Mucosa of descending colon (tissue), 3 donors: ENCODE measurements at regions not wholly inside any gene's neighbourhood (a gene's known extent, or its start where the extent isn't known, plus 50 kb on each side); places are given as distances from the start of the nearest gene placed in this dataset.
"Not testable (repeated sequence)": the region's sequence is repeated elsewhere in the genome, so short reads cannot be mapped to it uniquely, and the experiment has no call there.

ENCODE experiments used
- ATAC-seq: fragments of 200-7000 bp; cut with Tn5 transposase; one replicate; pipeline ENCODE4 v1.9.1; 2020; ENCODE audit warnings: mild to moderate bottlenecking, moderate library complexity
- DNase-seq, 3 donors: peaks; one replicate each; pipeline ENCODE4 v3.0.0-alpha.2; 2020
- H3K36me3 ChIP-seq: fragments of 200-600 bp; one replicate; pipeline ENCODE4 v1.8.0; 2021; ENCODE audit warnings: low read depth, mild to moderate bottlenecking
- H3K4me1 ChIP-seq: fragments of 200-600 bp; one replicate; pipeline ENCODE4 v1.8.0; 2021; ENCODE audit warnings: low read depth, mild to moderate bottlenecking
- H3K4me3 ChIP-seq: fragments of 200-600 bp; one replicate; pipeline ENCODE4 v1.8.0; 2021; ENCODE audit warnings: mild to moderate bottlenecking
- H3K9me3 ChIP-seq: fragments of 200-600 bp; one replicate; pipeline ENCODE4 v1.8.0; 2021; ENCODE audit warnings: mild to moderate bottlenecking
- intact Hi-C, 2 donors: fragments of 100-400 bp; cut with DNase I in 1 of 2; cut with micrococcal nuclease in 1 of 2; formaldehyde crosslinking; loops; one replicate each; pipeline versions ENCODE4 v1.11.0 to v1.11.1; 2022; cut with DNase I, micrococcal nuclease
- TF ChIP-seq, protein P1 (sequence below): fragments of 200-600 bp; IDR thresholded peaks from one replicate; pipeline ENCODE4 v1.8.0; 2022; ENCODE audit warnings: antibody characterized with exemption, mild to moderate bottlenecking
- donor health status: DM: no; HTN: no; CAD: no; lungs with moderate emphysema.
- donor health status: DM: no; HTN: no; CAD: no.
- donor health status: DM: no; HTN: yes; CAD: no.

DNA sequence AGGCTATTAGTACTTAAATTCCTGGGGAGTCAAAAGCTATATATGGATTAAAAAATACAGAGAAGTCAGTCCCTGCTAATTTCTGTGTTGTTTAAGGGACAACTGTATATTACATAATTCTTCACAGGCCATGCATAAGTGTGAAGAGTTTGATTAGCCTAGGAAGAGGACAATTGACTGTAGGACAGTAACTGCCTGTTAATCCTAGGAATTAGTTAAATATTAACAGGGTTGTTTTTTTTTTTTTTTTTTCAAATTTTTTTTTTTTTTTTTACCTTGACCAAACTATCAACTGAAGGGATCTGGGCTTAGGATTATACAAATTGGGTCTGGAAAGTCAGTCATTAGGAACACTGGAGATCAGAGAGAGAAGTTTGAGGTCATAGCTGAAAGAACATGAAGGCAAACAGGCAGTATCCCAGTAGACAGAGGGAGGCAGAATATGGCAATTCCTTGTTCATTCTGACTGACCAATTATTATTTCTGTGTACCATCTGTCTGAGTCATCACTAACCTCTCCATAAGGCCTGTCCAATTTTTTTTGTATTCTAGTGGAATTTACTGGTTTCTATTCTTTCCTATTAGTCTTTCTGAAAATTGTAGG lies 1139.2 kb downstream of the SORCS1 start:
- ATAC-seq (no peak), DNase-seq (no peak)
- no peak overlapping the region for H3K4me3 ChIP-seq
- H3K4me1 ChIP-seq: no peaks in the 10 kb centered on the region
- intact Hi-C loops: no loop called here
- TF ChIP-seq, protein P1, sequence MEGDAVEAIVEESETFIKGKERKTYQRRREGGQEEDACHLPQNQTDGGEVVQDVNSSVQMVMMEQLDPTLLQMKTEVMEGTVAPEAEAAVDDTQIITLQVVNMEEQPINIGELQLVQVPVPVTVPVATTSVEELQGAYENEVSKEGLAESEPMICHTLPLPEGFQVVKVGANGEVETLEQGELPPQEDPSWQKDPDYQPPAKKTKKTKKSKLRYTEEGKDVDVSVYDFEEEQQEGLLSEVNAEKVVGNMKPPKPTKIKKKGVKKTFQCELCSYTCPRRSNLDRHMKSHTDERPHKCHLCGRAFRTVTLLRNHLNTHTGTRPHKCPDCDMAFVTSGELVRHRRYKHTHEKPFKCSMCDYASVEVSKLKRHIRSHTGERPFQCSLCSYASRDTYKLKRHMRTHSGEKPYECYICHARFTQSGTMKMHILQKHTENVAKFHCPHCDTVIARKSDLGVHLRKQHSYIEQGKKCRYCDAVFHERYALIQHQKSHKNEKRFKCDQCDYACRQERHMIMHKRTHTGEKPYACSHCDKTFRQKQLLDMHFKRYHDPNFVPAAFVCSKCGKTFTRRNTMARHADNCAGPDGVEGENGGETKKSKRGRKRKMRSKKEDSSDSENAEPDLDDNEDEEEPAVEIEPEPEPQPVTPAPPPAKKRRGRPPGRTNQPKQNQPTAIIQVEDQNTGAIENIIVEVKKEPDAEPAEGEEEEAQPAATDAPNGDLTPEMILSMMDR: no peak
- no peaks in the 10 kb centered on the region for H3K36me3 ChIP-seq
- no peaks in the 10 kb centered on the region for H3K9me3 ChIP-seq

DNA sequence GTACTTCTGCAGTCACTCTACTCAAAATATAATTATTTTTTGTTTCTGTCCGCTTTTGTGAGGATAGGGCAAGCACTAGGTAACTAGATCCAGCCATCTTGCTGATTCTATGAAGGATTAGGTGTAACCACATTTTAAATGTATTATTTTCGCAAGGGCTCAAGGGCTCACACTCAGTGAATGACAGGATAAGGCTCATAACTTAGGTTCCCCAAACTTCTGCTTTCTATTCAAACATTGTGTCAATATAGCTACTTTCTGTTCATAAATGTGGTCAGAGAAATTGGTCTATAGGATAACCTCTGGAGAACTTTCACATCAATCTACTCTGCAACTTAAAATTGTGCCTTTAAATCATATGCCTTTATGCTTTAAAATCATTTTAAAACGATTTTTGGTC lies 1141.2 kb downstream of the SORCS1 start:
- no peak for ATAC-seq
- DNase-seq: no peak
- H3K36me3 ChIP-seq: no peaks in the 10 kb centered on the region
- no peaks in the 10 kb centered on the region for H3K4me1 ChIP-seq
- no peaks in the 10 kb centered on the region for H3K9me3 ChIP-seq
- TF ChIP-seq, protein P1: no peak
- intact Hi-C loops: no loop called here
- H3K4me3 ChIP-seq: no peak overlapping the region

DNA sequence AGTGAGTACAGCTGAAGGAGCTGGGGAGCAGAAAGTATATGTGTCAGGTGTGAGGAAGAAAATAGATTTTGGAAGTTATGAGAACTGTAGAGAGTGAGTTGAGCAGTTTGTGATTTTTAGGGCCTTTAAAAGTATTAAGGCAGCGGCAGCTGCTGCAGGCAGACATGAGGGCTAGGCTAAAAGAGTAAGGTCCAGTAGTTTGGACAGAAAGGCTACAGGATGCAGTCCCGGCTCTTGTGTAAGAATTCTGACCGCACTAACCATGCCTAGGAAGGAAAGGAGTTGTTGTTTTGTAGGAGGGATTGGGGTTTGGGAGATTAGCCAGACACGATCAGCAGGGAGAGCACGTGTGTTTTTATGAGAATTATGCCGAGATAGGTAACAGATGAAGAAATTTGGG lies 1144.9 kb downstream of the SORCS1 start:
- H3K4me1 ChIP-seq, ATAC-seq, H3K4me3 ChIP-seq, intact Hi-C loops, H3K36me3 ChIP-seq, H3K9me3 ChIP-seq, DNase-seq: not testable (repeated sequence)

DNA sequence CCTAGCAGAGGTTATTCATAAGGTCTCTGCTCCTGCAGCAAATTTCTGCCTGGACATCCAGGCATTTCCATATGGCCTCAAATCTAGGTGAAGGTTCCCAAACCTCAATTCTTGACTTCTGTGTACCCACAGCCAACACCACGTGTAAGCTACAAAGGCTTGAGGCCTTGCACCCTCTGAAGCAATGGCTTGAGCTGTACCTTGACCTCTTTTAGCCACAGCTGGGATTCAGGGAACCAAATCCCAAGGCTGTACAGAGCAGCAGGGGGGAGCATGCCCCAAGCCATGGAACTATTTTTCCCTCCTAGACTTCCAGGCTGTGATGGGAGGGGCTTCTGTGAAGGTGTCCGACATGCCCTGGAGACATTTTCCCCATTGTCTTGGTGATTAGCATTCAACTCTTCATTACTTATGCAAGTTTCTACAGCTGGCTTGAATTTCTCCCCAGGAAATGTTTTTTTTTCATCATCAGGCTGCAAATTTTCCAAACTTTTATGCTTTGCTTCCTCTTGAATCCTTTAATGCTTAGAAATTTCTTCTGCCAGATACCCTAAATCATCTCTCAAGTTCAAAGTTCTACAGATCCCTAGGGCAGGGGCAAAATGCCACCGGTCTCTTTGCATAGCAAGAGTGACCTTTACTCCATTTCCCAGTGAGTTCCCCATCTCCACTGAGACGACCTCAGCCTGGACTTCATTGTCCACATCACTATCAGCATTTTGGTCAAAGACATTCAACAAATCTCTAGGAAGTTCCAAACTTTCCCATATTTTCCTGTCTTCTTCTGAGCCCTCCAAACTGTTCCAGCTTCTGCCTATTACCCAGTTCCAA lies 1148.9 kb downstream of the SORCS1 start:
- intact Hi-C loops, H3K4me3 ChIP-seq, DNase-seq, H3K4me1 ChIP-seq, H3K9me3 ChIP-seq, H3K36me3 ChIP-seq, ATAC-seq: not testable (repeated sequence)

DNA sequence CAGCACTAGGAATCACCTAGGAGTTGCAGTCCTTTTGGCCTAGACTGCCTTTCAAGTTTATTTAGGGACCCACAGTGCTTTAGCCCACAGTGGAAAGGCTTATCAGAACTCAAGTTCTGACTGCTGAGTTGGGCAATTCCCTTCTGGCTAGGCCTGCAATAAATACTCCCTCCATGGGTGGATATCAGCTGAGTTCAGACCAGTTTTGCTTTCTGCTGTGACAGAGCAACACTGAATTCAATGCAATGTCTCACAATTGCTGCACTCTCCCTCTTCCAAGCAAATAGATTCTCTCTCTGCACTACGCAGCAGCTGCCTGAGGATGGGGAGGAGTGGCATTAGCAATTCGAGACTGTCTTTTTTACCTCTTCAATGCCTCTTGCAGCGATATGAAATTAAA lies 1153.3 kb downstream of the SORCS1 start:
- TF ChIP-seq, protein P1: no peak
- Histone ChIP-seq H3K4me3 (no peak overlapping the region), H3K36me3 (no peaks in the 10 kb centered on the region), H3K9me3 (no peaks in the 10 kb centered on the region), H3K4me1 (no peaks in the 10 kb centered on the region)
- intact Hi-C loops: no loop called here
- DNase-seq (no peak), ATAC-seq (no peak)

DNA sequence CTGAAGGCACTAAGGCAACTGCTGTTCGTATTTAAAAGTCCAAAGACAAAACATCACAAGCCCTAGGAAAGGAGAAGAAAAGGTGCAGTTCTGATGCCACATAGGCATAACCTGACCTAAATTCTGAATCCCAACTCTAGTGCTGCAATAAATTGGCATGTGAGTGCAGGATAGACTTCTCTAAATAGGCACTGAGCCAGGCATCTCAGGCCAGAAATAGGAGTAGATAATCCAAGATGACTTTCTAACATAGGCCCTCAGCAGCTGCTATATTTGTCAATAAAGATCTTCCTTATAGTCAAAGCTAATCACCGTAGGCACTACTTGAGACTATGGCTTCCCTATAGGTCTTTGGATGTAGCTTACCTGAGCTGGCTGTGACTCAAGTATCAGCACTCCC lies 1163.8 kb downstream of the SORCS1 start:
- intact Hi-C loops: no loop called here
- Histone ChIP-seq H3K4me3 (no peak overlapping the region), H3K4me1 (no peaks in the 10 kb centered on the region), H3K9me3 (no peaks in the 10 kb centered on the region), H3K36me3 (no peaks in the 10 kb centered on the region)
- DNase-seq (no peak), ATAC-seq (no peak)
- TF ChIP-seq, protein P1: no peak
